NCI-H2171 (cell line): ENCODE measurements at regions not wholly inside any gene's neighbourhood (a gene's known extent, or its start where the extent isn't known, plus 50 kb on each side); places are given as distances from the start of the nearest gene placed in this dataset.

Experiments used
- DNase-seq: peaks from one replicate; lab custom pipeline; 2025; lab: John Stamatoyannopoulos, UW

DNA sequence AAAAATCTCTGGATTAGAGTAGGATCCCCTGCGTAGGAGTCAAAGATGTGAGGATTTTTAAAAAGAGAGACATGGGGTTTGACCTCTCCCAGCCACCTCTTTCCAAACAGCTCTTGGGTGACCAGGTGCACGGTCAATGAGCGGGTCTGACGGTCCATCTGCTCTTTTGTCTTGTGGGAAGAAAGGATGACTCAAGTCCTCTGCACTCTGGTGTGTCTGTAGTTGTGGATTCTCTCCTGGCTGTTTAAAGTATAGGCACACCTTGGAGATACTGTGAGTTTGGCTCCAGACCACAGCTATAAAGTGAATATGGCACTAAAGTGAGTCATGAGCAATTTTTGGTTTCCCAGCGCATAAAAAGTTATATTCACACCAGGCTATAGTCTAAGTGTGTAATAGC, 209.8 kb downstream of the BMP7 start:
- DNase-seq, result no peak

GRCh38 chr20:57059055-57059596, 207.3 kb downstream of the BMP7 start:
- DNase-seq, result no peak

GRCh38 chr20:57060407-57061050, 205.9 kb downstream of the BMP7 start:
- no peak for DNase-seq

- DNase-seq, result no peak
Observed at GRCh38 chr20:57061051-57061900, 205.2 kb downstream of the BMP7 start.

DNA sequence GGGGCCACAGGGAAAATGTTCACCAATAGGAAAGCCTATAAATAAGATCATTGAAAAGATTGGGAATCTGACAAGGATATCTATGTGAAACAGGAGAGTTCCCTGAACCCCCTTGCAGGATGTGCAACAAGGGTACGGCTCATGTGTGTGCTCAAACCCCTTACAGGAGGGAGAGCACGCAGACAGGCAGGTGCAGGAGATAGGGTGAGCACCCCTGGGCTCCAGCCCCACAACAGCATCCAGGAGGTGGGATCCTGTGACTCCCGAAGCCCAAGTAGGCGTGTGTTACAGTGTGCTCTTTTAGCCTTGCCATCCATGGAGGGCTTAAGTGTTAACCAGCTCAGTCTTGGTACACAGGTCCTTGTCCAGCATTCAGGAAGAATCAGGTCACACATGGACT, 204.2 kb downstream of the BMP7 start:
- no peak for DNase-seq

- no peak for DNase-seq
Observed at GRCh38 chr20:57062696-57063270, 203.7 kb downstream of the BMP7 start.

DNA sequence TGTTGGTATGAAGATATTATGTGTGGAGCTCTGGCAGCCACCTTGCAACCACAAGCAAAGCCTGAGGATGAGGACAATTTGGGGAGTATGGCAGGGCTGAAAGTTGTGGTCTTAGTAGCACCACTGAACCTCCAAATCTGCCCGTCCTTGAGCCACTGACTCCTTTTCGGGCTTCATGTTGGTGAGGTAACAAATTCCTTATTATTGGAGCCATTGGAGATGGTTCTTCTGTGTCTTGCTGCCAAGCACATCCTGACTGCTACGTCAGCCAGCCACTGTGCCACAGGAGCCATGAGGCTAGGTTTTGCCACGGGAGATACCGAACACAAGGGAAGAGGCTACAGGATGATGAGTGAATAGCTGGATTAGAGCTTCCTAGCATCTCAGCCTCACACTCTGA, 201.6 kb downstream of the BMP7 start:
- no peak for DNase-seq

DNA sequence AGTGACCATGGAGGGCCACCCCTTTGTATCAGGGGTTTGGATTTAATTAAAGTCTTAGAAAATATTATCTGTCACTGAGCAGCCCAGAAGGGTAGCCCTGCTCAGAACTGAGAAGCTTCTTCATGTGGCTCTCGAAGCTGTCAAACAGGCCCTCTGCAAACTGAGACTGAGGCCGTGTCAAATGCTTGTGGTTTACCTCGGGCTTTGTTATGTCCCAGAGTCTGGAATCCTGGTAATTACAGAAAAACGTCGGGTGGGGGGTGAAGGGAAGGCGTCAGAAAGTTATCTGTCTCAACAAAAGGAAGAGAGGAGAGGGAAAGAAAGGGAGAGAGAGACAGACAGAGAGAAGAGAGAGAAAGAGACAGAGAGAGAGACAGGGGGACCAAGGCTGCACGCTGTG, 200.8 kb downstream of the BMP7 start:
- no peak for DNase-seq

- no peak for DNase-seq
Observed at GRCh38 chr20:57066126-57066900, 200.1 kb downstream of the BMP7 start.

DNA sequence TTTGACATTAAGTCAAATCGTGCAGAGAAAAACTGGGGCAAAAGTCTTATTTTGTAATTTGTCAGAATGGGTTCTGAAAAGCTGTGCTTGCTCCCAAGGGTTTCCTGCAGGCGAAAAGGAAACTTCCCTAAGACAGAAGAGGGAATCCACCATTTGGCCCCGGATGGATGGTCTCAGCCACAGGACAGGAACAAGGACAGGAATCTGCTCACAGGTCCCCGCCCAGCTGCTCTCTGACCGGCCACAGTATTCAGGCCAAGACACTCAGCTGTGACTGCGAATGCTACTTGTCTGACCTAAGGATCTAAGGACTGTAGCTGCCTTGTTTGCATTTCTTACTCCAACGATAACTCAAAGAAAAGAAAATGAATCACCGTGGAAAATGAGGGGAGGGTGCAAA, 197.0 kb downstream of the BMP7 start:
- DNase-seq, result no peak

- no peak for DNase-seq
Observed at GRCh38 chr20:57070296-57070695, 196.1 kb downstream of the BMP7 start.

DNA sequence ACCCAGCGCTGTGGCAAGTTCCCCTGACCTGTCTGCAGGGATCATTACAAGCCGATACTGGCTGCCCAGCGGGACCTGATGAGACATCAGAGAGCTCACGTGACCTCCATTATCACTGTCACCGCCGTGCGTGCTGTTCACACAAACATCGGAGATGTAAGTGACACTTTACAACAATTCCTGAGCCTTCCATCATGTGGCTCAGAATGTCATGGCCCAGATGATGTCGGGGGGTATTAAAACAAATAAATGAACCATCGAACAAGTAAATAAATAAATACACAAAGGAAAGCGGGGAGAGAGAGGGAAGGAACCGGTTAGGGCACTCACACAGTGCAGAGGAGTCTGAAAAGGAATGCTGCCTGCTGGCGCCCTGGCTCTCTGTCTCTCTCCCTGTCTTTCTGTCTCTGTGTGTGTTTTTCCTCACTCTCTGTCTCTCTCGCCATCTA, 195.1 kb downstream of the BMP7 start:
- no peak for DNase-seq

- DNase-seq, result no peak
Observed at GRCh38 chr20:57071954-57072583, 194.4 kb downstream of the BMP7 start.

DNA sequence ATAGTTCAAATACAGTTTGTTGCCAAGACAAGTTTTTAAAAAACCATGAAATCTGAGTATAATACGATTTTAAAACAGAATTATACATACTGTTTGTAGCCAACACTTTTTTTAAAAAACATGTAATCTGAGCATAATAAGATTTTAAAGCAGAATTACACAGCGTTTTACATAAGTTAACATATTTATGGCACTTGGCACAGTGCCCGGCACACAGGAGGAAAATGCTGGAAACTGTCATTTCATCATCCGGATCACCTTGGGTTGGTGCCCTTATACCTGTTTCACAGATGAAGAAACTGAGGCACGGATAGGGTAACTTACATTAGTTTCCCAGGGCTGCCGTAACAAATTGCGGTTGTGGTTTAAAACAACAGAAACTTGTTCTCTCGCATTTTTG, 193.0 kb downstream of the BMP7 start:
- no peak for DNase-seq

DNA sequence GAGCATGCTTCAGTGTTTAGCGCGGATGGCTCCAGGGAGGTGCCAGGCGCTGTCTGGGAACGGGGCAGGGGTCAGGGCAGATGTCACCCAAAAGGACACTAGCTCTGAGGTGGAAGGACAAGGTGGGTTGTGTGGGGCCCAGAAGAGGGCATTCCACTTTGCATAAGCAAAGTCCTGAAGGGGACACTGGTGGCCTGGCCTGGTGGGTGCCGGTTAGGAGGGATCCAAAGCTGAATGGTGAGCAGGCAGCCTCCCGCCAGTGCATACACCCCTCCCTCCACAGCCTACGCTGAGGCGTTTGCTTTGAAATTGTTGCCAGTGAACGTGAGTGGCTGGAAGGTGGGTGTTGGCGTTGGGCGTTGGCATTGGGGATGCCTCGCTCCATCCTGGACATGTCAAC, 192.1 kb downstream of the BMP7 start:
- no peak for DNase-seq

- DNase-seq, result no peak
Observed at GRCh38 chr20:57075181-57075580, 191.3 kb downstream of the BMP7 start.

- DNase-seq, result no peak
Observed at GRCh38 chr20:57075603-57076002, 190.8 kb downstream of the BMP7 start.

DNA sequence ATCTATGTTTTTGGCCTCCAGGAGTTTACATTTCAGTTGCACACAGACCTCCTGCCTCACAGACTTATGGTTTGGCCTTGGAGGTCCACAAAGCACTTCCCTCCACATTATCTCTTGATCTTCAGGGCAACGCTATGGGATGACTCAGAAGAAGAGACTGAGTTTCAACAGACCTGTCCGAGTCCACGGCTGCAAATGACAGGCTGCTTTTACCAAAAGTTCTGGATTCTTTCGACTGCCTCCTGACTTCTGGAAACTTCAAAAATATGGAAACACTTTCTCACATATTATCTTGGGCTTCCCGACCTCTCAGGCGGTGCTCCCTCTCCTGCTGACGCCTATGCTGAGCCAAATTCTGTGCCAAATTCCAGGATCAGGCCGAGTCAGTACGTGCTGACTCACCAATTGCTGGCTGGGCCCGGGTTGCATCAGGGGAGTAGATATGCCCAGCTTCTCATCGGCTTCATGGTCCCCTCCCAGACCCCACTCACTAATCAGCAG, 190.2 kb downstream of the BMP7 start:
- no peak for DNase-seq

DNA sequence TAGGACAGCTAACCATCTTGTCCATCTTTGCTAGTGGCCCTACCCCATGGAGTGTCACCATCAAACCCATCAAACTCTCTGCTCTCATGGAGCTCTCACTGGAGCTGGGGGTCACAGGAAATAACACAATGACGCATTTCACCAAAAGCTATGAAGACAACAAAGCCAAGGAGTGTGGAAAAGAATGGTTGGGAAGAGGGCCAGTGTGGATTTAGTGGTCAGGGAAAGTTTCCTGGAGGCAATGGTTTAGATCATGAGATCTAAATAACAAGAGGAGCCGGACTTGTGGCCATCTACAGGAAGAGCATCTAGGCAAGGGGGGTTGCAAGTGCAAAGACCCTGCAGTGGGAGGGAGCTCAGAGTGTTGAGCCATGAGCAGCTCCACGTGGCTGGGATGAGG, 189.5 kb downstream of the BMP7 start:
- DNase-seq, result no peak

- DNase-seq, result no peak
Observed at GRCh38 chr20:57078116-57078515, 188.3 kb downstream of the BMP7 start.
